ENCODE measurements at regions not wholly inside any gene's neighbourhood (a gene's known extent, or its start where the extent isn't known, plus 50 kb on each side); places are given as distances from the start of the nearest gene placed in this dataset.

DNA sequence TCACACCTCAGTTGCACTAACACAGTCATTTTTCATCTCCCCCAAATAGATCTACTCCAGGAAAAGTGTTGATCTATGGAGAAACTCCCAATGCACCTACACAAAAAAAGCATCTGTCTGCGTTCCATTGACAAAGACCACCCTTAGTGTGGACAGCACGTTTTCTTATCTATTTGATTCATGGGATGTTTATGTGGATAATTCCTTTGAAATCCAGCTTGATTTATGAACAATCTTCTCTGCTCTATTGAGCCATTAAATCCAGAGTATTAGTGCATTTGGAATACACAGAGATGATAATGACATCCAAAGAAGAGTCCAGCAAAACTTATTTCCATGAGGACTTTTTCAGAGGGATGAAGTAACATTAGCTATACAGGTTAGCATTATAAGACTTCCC, 1221.9 kb upstream of the NXPH2 start:
- Histone ChIP-seq H3K9ac (ENCODE audit: low read depth, low read length) (no peak overlapping the region), H4K20me1 (ENCODE audit: insufficient read depth, low read length) (no peaks in the 10 kb centered on the region), H3K79me2 (ENCODE audit: insufficient read depth, low read length) (no peaks in the 10 kb centered on the region), H3K9me3 (ENCODE audit: insufficient read depth, low read length, severe bottlenecking) (no peaks in the 10 kb centered on the region), H3K4me1 (ENCODE audit: insufficient read depth, low read length) (no peaks in the 10 kb centered on the region), H3K4me3 (ENCODE audit: low read depth in 1 of 2, low read length in 2 of 2) (no peak overlapping the region), H2AFZ (ENCODE audit: low read depth, low read length) (no peak overlapping the region), H3K36me3 (ENCODE audit: insufficient read depth, low read length) (no peaks in the 10 kb centered on the region), H3K27ac (ENCODE audit: low read length) (no peak overlapping the region), H3K27me3 (ENCODE audit: insufficient read depth, low read length, poor library complexity) (no peaks in the 10 kb centered on the region), H3K4me2 (ENCODE audit: insufficient read depth, low read length) (no peak overlapping the region)
- ATAC-seq (ENCODE audit: insufficient read depth, low read depth) (no peak), DNase-seq (no peak)
- TF ChIP-seq EZH2 (IDR thresholded peaks at IDR 0.05; ENCODE audit: borderline replicate concordance, low read depth, low read length, severe bottlenecking) = no peak
- TF ChIP-seq, protein P1, sequence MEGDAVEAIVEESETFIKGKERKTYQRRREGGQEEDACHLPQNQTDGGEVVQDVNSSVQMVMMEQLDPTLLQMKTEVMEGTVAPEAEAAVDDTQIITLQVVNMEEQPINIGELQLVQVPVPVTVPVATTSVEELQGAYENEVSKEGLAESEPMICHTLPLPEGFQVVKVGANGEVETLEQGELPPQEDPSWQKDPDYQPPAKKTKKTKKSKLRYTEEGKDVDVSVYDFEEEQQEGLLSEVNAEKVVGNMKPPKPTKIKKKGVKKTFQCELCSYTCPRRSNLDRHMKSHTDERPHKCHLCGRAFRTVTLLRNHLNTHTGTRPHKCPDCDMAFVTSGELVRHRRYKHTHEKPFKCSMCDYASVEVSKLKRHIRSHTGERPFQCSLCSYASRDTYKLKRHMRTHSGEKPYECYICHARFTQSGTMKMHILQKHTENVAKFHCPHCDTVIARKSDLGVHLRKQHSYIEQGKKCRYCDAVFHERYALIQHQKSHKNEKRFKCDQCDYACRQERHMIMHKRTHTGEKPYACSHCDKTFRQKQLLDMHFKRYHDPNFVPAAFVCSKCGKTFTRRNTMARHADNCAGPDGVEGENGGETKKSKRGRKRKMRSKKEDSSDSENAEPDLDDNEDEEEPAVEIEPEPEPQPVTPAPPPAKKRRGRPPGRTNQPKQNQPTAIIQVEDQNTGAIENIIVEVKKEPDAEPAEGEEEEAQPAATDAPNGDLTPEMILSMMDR (IDR thresholded peaks at IDR 0.05; ENCODE audit: borderline replicate concordance, extremely low read depth, low read length, poor library complexity, severe bottlenecking) = no peak

DNA sequence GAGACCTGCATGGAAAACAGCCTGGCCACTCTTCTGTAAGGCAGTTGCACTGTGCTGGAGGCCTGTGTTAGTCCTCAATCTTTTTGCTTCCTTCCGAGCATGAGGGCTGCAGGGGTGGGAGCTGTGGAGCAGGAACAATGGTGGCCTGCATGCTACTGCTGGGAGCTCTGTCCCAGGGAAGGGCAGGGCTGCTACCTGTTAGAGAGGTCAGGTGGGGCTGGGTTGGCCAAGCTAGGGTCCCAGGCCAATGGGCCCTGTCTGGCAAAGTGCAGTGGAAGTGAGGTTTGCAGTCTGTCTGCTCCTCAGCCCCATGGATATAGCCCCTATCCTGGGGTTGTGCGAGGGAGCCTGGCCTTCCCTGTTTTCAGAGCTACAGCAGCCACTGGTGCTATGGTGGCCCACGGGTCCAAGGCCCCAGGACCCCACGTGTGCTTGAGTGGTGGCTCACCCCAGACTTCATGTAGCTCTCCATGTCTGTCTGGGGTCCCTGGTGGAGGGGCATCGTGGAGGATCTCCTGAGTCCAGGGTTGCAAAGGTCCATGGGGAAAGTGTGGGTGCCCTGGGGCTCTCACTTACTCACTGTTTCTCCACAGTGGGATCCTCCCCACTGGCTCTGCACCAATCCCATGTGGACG, 1212.6 kb upstream of the NXPH2 start:
- no peaks in the 10 kb centered on the region for H3K9me3 ChIP-seq (ENCODE audit: insufficient read depth, low read length, severe bottlenecking)
- H2AFZ ChIP-seq (ENCODE audit: low read depth, low read length) = no peak overlapping the region
- H3K27me3 ChIP-seq (ENCODE audit: insufficient read depth, low read length, poor library complexity) = no peaks in the 10 kb centered on the region
- no peaks in the 10 kb centered on the region for H3K79me2 ChIP-seq (ENCODE audit: insufficient read depth, low read length)
- H4K20me1 ChIP-seq (ENCODE audit: insufficient read depth, low read length) = no peaks in the 10 kb centered on the region
- TF ChIP-seq, protein P1 (IDR thresholded peaks at IDR 0.05; ENCODE audit: borderline replicate concordance, extremely low read depth, low read length, poor library complexity, severe bottlenecking) = no peak
- no peak for TF ChIP-seq EZH2 (IDR thresholded peaks at IDR 0.05; ENCODE audit: borderline replicate concordance, low read depth, low read length, severe bottlenecking)
- no peaks in the 10 kb centered on the region for H3K4me1 ChIP-seq (ENCODE audit: insufficient read depth, low read length)
- no peak overlapping the region for H3K27ac ChIP-seq (ENCODE audit: low read length)
- no peak overlapping the region for H3K4me2 ChIP-seq (ENCODE audit: insufficient read depth, low read length)
- no peak overlapping the region for H3K9ac ChIP-seq (ENCODE audit: low read depth, low read length)
- H3K36me3 ChIP-seq (ENCODE audit: insufficient read depth, low read length) = no peaks in the 10 kb centered on the region
- H3K4me3 ChIP-seq (ENCODE audit: low read depth in 1 of 2, low read length in 2 of 2) = no peak overlapping the region
- no peak for ATAC-seq (ENCODE audit: insufficient read depth, low read depth)
- DNase-seq = no peak

DNA sequence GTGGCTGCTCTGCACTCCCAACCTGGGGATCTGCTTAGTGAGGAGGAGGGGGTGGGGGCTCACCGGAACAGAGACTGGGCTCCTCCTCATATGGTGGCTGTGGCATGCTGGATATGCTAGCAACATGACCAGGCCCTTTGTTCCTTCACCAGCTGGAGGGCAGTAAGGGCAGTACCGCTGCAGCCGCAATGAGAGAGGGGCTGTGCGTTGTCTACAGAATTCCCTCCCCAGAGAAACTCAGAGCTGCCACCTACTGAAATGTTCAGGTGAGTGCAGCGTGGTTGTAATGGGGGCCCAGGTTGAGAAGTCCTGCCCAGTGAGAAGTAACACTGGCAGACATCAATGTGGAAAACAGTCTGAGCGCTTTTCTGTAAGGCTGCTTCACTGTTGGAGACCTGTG, 1211.9 kb upstream of the NXPH2 start:
- Histone ChIP-seq H3K36me3 (ENCODE audit: insufficient read depth, low read length) (no peaks in the 10 kb centered on the region), H4K20me1 (ENCODE audit: insufficient read depth, low read length) (no peaks in the 10 kb centered on the region), H2AFZ (ENCODE audit: low read depth, low read length) (no peak overlapping the region), H3K9me3 (ENCODE audit: insufficient read depth, low read length, severe bottlenecking) (no peaks in the 10 kb centered on the region), H3K9ac (ENCODE audit: low read depth, low read length) (no peak overlapping the region), H3K4me3 (ENCODE audit: low read depth in 1 of 2, low read length in 2 of 2) (no peak overlapping the region), H3K79me2 (ENCODE audit: insufficient read depth, low read length) (no peaks in the 10 kb centered on the region), H3K4me1 (ENCODE audit: insufficient read depth, low read length) (no peaks in the 10 kb centered on the region), H3K27ac (ENCODE audit: low read length) (no peak overlapping the region), H3K27me3 (ENCODE audit: insufficient read depth, low read length, poor library complexity) (no peaks in the 10 kb centered on the region), H3K4me2 (ENCODE audit: insufficient read depth, low read length) (no peak overlapping the region)
- ATAC-seq (ENCODE audit: insufficient read depth, low read depth) (no peak), DNase-seq (no peak)
- TF ChIP-seq, protein P1 (IDR thresholded peaks at IDR 0.05; ENCODE audit: borderline replicate concordance, extremely low read depth, low read length, poor library complexity, severe bottlenecking) = no peak
- TF ChIP-seq EZH2 (IDR thresholded peaks at IDR 0.05; ENCODE audit: borderline replicate concordance, low read depth, low read length, severe bottlenecking) = no peak

Data from DND-41 (cell line).